Large intestine (tissue), 3 donors: ENCODE measurements at regions not wholly inside any gene's neighbourhood (a gene's known extent, or its start where the extent isn't known, plus 50 kb on each side); places are given as distances from the start of the nearest gene placed in this dataset.

Source experiments
- DNase-seq, 2 donors: peaks; one replicate each; pipeline versions ENCODE4 v3.0.0 to v3.0.0-alpha.2; 2013
- H3K27ac ChIP-seq: one replicate; pipeline ENCODE4 v1.5.1; 2013; ENCODE audit warnings: low read length
- H3K27me3 ChIP-seq: 2 replicates; pipeline ENCODE4 v1.6.1; 2013; ENCODE audit warnings: low read length; ENCODE audit not compliant: control insufficient read depth, insufficient read depth
- H3K36me3 ChIP-seq: 2 replicates; pipeline ENCODE4 v1.6.1; 2013; ENCODE audit warnings: low read length; ENCODE audit not compliant: control insufficient read depth, insufficient read depth
- H3K4me1 ChIP-seq: one replicate; pipeline ENCODE4 v1.6.1; 2013; ENCODE audit warnings: low read length; ENCODE audit not compliant: control insufficient read depth, insufficient read depth
- H3K4me3 ChIP-seq: one replicate; pipeline ENCODE4 v1.5.1; 2013; ENCODE audit warnings: low read length
- H3K9me3 ChIP-seq: one replicate; pipeline ENCODE4 v1.6.1; 2013; ENCODE audit warnings: mild to moderate bottlenecking, low read depth, low read length, moderate library complexity; ENCODE audit not compliant: control insufficient read depth
- WGBS: methylation state at CpG from one replicate; pipeline ENCODE4 v1.1.5; 2013; ENCODE audit warnings: low lambda C conversion rate; ENCODE audit not compliant: insufficient coverage; 5-methylcytosine and 5-hydroxymethylcytosine counted together

- H3K4me3 ChIP-seq: no peak overlapping the region
Measured at GRCh38 chr5:68463606-68464005, 248.1 kb downstream of the PIK3R1 start.

GRCh38 chr5:68464424-68464823 is 248.9 kb downstream of the PIK3R1 start:
- no peaks in the 10 kb centered on the region for H3K9me3 ChIP-seq
- H3K4me1 ChIP-seq: peaks cover 3% of the 10 kb centered on the region
- no peak for DNase-seq
- no peaks in the 10 kb centered on the region for H3K36me3 ChIP-seq
- no peak overlapping the region for H3K4me3 ChIP-seq
- no peak overlapping the region for H3K27ac ChIP-seq
- WGBS: 100% methylated on average over 1 of the region's 4 CpGs
- no peaks in the 10 kb centered on the region for H3K27me3 ChIP-seq

More at GRCh38 chr5:68463606-68464005, 248.1 kb downstream of the PIK3R1 start:
- DNase-seq: no peak
- H3K27ac ChIP-seq: no peak overlapping the region
- WGBS: 100% methylated on average over 2 of the region's 3 CpGs
- H3K4me1 ChIP-seq: peaks cover 6% of the 10 kb centered on the region
- H3K27me3 ChIP-seq: no peaks in the 10 kb centered on the region
- H3K36me3 ChIP-seq: no peaks in the 10 kb centered on the region
- H3K9me3 ChIP-seq: no peaks in the 10 kb centered on the region

GRCh38 chr5:68465133-68465532 is 249.6 kb downstream of the PIK3R1 start:
- Histone ChIP-seq H3K4me3 (no peak overlapping the region), H3K9me3 (no peaks in the 10 kb centered on the region), H3K27ac (no peak overlapping the region), H3K4me1 (peaks cover 3% of the 10 kb centered on the region), H3K36me3 (no peaks in the 10 kb centered on the region), H3K27me3 (no peaks in the 10 kb centered on the region)
- no CpG with 5 or more reads among the region's 3 CpGs for WGBS
- no peak for DNase-seq

GRCh38 chr5:68465934-68466551 is 250.5 kb downstream of the PIK3R1 start:
- WGBS: 100% methylated on average over 1 of the region's 6 CpGs
- Histone ChIP-seq H3K4me3 (no peak overlapping the region), H3K36me3 (no peaks in the 10 kb centered on the region), H3K27me3 (no peaks in the 10 kb centered on the region), H3K27ac (no peak overlapping the region), H3K4me1 (peaks cover 3% of the 10 kb centered on the region), H3K9me3 (no peaks in the 10 kb centered on the region)
- DNase-seq: no peak

- no CpG with 5 or more reads among the region's 2 CpGs for WGBS
- Histone ChIP-seq H3K27ac (no peak overlapping the region), H3K36me3 (no peaks in the 10 kb centered on the region), H3K4me3 (no peak overlapping the region), H3K9me3 (no peaks in the 10 kb centered on the region), H3K27me3 (no peaks in the 10 kb centered on the region), H3K4me1 (peaks cover 3% of the 10 kb centered on the region)
- no peak for DNase-seq
Measured at GRCh38 chr5:68467208-68467607, 251.7 kb downstream of the PIK3R1 start.

GRCh38 chr5:68467794-68468193 is 252.2 kb downstream of the PIK3R1 start:
- Histone ChIP-seq H3K27ac (no peak overlapping the region), H3K4me1 (peaks cover 3% of the 10 kb centered on the region), H3K9me3 (no peaks in the 10 kb centered on the region), H3K4me3 (no peak overlapping the region), H3K27me3 (no peaks in the 10 kb centered on the region), H3K36me3 (no peaks in the 10 kb centered on the region)
- no CpG with 5 or more reads among the region's 2 CpGs for WGBS
- DNase-seq: peak; percentile 31 to 56

GRCh38 chr5:68468322-68468721 is 252.8 kb downstream of the PIK3R1 start:
- Histone ChIP-seq H3K4me3 (no peak overlapping the region), H3K9me3 (no peaks in the 10 kb centered on the region), H3K27me3 (no peaks in the 10 kb centered on the region), H3K4me1 (peaks cover 3% of the 10 kb centered on the region), H3K36me3 (no peaks in the 10 kb centered on the region), H3K27ac (no peak overlapping the region)
- no peak for DNase-seq
- 100% methylated on average over 2 of the region's 4 CpGs for WGBS

- Histone ChIP-seq H3K4me3 (no peak overlapping the region), H3K27ac (no peak overlapping the region), H3K4me1 (no peaks in the 10 kb centered on the region), H3K27me3 (no peaks in the 10 kb centered on the region), H3K36me3 (no peaks in the 10 kb centered on the region), H3K9me3 (no peaks in the 10 kb centered on the region)
- DNase-seq: no peak
- 100% methylated on average over 1 of the region's 7 CpGs for WGBS
Measured at GRCh38 chr5:68475476-68475983, 260.0 kb downstream of the PIK3R1 start.

GRCh38 chr5:68476854-68477253 is 261.3 kb downstream of the PIK3R1 start:
- WGBS: 60% methylated on average over 1 of the region's 3 CpGs
- H3K4me3 ChIP-seq: no peak overlapping the region
- no peaks in the 10 kb centered on the region for H3K4me1 ChIP-seq
- no peaks in the 10 kb centered on the region for H3K36me3 ChIP-seq
- DNase-seq: peak in 1 of 2 donors; percentile 40
- H3K27ac ChIP-seq: no peak overlapping the region
- H3K9me3 ChIP-seq: no peaks in the 10 kb centered on the region
- H3K27me3 ChIP-seq: no peaks in the 10 kb centered on the region

GRCh38 chr5:68478301-68479095 is 262.9 kb downstream of the PIK3R1 start:
- 90% methylated on average over 1 of the region's 2 CpGs for WGBS
- Histone ChIP-seq H3K36me3 (no peaks in the 10 kb centered on the region), H3K4me1 (no peaks in the 10 kb centered on the region), H3K9me3 (no peaks in the 10 kb centered on the region), H3K27ac (no peak overlapping the region), H3K4me3 (no peak overlapping the region), H3K27me3 (no peaks in the 10 kb centered on the region)
- DNase-seq: no peak
